ENCODE measurements at regions not wholly inside any gene's neighbourhood (a gene's known extent, or its start where the extent isn't known, plus 50 kb on each side); places are given as distances from the start of the nearest gene placed in this dataset.

DNA sequence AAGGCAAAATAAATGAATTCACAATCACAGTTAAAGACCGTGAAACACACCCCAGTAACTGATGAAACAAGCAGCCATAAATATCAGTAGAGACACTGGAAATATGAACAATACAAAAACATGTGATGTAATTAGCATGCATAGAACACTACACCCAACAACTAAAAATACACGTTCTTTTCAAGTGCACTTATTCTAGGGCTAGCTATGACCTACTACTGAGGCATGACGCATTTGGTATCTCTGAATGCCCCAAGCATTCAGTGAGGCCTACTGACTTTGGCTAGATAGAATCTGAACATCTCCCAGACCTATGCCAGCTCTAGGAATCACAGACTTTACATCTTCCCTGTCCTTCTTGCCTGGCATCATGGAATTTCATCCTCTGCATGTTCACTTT, 450.0 kb upstream of the ID2 start:
- Mint-ChIP-seq H3K9me3 (no peaks in the 10 kb centered on the region), H3K4me3 (no peak overlapping the region), H3K36me3 (ENCODE audit: low read depth) (no peaks in the 10 kb centered on the region), H3K27me3 (peaks cover 3% of the 10 kb centered on the region), H3K4me1 (ENCODE audit: low read depth) (peaks cover 46% of the 10 kb centered on the region), H3K27ac (no peak overlapping the region)
- intact Hi-C loops (cut with micrococcal nuclease) = no loop called here

DNA sequence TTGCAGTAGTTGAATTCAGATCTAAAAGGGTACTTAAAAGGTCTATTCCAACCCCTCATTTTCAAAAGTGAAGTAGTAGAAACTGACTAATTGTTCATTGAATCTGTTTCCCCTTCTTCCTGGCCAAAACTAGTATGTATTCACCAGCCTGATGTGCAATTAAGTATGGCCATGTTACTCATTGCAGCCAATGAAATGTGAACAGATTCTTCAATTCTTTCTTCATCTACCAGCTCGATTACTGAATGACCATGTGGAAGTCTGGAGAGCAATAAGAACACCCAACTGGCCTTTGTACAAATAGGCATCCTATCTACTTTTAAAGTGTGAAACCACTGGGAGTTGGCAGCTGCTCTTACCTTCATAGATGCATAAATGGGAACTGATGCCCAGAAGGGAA, 449.0 kb upstream of the ID2 start:
- H3K4me1 Mint-ChIP-seq (ENCODE audit: low read depth) = peaks cover 53% of the 10 kb centered on the region
- intact Hi-C loops (cut with micrococcal nuclease) = no loop called here
- H3K36me3 Mint-ChIP-seq (ENCODE audit: low read depth) = no peaks in the 10 kb centered on the region
- no peak overlapping the region for H3K4me3 Mint-ChIP-seq
- peaks cover 3% of the 10 kb centered on the region for H3K27me3 Mint-ChIP-seq
- H3K27ac Mint-ChIP-seq = no peak overlapping the region
- no peaks in the 10 kb centered on the region for H3K9me3 Mint-ChIP-seq

DNA sequence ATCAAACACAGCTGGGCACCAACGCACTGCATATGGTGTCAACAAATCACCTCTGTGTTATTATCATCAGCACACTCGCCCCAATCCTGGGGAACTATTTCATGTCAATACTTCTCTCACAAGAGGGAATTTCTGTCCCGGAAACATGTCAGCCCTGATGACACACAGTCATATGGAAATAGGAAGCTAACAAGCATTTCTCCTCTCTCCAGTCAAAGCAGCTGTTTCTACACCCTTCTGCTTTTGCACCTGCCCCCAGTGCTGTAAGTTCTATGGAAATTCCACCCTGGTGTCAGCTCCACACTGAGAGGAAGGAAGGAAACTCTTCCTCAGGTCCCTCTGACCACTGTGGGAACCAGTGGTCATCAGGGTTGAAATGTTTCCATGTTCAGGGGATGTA, 447.6 kb upstream of the ID2 start:
- intact Hi-C loops (cut with micrococcal nuclease) = no loop called here
- peak overlapping the region; percentile 84 for H3K27ac Mint-ChIP-seq
- H3K4me1 Mint-ChIP-seq (ENCODE audit: low read depth) = peaks cover 60% of the 10 kb centered on the region

DNA sequence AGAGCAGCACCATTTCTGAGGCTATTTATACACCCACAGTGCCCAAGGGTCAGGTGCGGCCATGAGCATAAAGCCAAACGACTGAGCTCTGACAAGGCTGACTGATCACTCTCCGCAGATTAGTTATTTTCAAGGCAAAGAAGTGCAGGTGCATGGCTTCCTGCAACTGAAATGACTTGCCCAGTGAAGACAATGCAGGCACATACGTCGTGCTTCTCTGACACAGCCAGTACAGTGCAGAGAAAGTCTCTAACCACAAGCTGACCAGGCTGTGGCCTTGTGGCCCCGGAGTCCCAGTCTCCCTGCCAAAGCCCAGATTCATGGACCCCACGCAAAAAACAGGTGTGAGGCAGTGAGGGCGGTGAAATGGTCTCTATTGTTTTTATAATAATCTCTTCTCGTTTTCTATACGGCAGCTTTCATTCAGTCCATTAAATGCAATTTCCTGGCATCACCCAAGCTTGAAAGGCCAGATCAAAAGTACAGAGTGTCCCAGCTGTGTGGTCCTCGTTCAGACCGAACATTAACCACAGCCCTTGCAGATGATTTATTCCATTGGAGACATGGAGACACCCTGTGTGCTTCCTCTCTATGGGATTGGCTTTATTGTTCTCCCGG, 447.0 kb upstream of the ID2 start:
- no peaks in the 10 kb centered on the region for H3K36me3 Mint-ChIP-seq (ENCODE audit: low read depth)
- peaks cover 3% of the 10 kb centered on the region for H3K27me3 Mint-ChIP-seq
- peak overlapping the region; percentile 84 for H3K27ac Mint-ChIP-seq
- intact Hi-C loops (cut with micrococcal nuclease) = no loop called here
- no peaks in the 10 kb centered on the region for H3K9me3 Mint-ChIP-seq
- H3K4me3 Mint-ChIP-seq = no peak overlapping the region
- H3K4me1 Mint-ChIP-seq (ENCODE audit: low read depth) = peaks cover 58% of the 10 kb centered on the region

More for the DNA sequence above, 447.6 kb upstream of the ID2 start:
- no peaks in the 10 kb centered on the region for H3K9me3 Mint-ChIP-seq
- H3K27me3 Mint-ChIP-seq = peaks cover 3% of the 10 kb centered on the region
- no peak overlapping the region for H3K4me3 Mint-ChIP-seq
- no peaks in the 10 kb centered on the region for H3K36me3 Mint-ChIP-seq (ENCODE audit: low read depth)

DNA sequence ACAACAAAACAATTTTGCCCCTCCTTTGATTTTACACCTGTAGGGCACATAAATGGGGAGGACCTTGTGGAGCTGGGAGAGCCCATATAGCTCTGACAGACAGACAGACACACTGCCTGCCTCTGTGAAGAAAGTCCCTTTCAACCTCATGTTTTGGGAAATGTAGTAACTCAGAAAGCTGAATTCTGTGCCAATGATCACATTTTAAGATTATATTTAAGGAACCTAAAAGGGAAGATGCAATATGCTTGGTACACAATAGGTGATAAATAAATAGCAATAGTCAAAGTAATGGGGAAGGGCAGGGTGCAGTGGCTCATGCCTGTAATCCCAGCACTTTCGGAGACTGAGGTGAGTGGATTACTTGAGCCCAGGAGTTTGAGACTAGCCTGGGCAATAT, 446.4 kb upstream of the ID2 start:
- Mint-ChIP-seq H3K36me3 (ENCODE audit: low read depth) (no peaks in the 10 kb centered on the region), H3K9me3 (no peaks in the 10 kb centered on the region), H3K27me3 (peaks cover 3% of the 10 kb centered on the region), H3K4me1 (ENCODE audit: low read depth) (peaks cover 61% of the 10 kb centered on the region), H3K4me3 (no peak overlapping the region), H3K27ac (peak overlapping the region; percentile 84)
- intact Hi-C loops (cut with micrococcal nuclease) = no loop called here

DNA sequence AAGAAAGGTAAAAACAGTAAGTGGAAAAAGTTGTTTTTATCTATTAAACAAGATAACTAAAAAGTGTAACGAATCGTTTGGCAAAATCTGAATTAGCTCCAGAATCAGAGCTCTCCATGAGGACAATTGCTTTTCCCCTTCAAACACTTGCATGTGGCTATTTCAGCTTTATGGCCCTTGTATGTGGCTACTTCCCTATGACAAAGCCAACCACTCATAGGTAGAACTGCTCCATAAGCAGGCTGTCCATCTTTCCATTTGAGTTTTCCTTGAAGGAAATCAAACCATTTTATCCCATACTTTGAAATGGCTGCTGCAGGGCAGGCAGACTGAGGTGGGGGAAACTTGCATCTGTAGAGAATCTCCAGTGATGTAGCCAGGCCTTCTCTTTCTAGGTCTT, 445.5 kb upstream of the ID2 start:
- Mint-ChIP-seq H3K27me3 (peaks cover 3% of the 10 kb centered on the region), H3K4me1 (ENCODE audit: low read depth) (peaks cover 70% of the 10 kb centered on the region), H3K36me3 (ENCODE audit: low read depth) (no peaks in the 10 kb centered on the region), H3K4me3 (no peak overlapping the region), H3K27ac (peak overlapping the region; percentile 84), H3K9me3 (no peaks in the 10 kb centered on the region)
- intact Hi-C loops (cut with micrococcal nuclease) = no loop called here

DNA sequence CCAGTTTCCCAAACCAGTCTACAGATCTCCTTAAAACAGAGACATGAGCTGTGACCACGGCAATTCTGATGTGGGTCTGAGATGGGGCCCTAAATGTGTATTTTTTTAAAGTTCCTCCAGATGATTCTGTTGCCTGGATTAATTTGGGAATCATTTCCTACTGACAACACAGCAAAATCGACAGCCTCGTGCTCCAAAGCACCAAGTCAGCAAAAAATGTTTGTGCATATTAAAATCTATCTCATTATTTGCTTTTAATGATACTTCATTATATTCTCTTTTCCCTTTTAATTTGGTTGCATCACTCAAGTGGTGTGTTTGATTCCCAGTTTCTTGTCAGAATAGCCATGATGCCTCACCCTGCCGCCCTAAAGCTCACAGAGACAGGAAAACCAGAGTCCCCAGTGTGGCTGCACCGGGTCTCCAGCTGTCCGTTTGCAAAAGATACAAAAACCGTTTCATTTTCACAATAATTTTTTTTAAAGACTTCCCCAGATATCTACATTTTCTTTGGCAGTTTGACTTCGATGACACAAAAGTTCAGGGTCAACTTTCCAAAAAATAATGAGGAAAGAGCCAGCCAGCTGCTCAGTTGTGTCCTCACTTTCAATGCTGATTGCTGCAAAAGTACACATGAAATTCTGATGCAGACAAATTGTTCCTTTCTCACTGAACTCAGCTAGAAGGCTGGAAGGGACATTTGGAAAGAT, 443.2 kb upstream of the ID2 start:
- Mint-ChIP-seq H3K4me1 (ENCODE audit: low read depth) (peaks cover 80% of the 10 kb centered on the region), H3K9me3 (no peaks in the 10 kb centered on the region), H3K27ac (peak overlapping the region; percentile 62), H3K27me3 (peaks cover 3% of the 10 kb centered on the region), H3K36me3 (ENCODE audit: low read depth) (no peaks in the 10 kb centered on the region), H3K4me3 (no peak overlapping the region)
- intact Hi-C loops (cut with micrococcal nuclease) = no loop called here

DNA sequence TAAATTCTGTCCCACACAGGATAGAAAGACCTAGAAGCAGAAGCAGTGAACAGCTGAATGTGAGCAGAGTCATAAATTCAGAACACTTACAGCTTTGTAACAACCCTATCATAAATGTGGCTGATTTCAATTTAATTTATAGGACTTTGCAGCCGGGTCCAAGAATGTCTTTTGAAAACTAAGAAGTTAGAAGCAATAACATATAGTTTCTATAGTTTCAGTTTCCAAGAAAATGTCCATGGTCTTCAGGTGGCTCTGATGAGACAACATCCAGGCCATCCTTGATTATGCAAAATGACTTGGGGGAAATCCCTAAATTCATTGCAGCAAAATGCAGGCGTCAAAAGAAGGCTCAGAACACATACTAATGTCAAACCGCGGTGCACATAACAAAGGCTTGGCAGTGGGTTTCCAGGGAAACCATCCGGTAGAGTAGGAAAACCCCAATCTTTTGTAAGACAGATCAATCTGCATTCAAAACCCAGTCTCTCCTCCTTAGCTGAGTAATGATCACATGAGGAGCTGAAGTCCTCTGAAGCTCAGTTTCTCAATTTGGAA, 442.2 kb upstream of the ID2 start:
- no peaks in the 10 kb centered on the region for H3K9me3 Mint-ChIP-seq
- peaks cover 80% of the 10 kb centered on the region for H3K4me1 Mint-ChIP-seq (ENCODE audit: low read depth)
- no peaks in the 10 kb centered on the region for H3K36me3 Mint-ChIP-seq (ENCODE audit: low read depth)
- peaks cover 3% of the 10 kb centered on the region for H3K27me3 Mint-ChIP-seq
- H3K4me3 Mint-ChIP-seq = no peak overlapping the region
- H3K27ac Mint-ChIP-seq = no peak overlapping the region
- intact Hi-C loops (cut with micrococcal nuclease) = no loop called here

DNA sequence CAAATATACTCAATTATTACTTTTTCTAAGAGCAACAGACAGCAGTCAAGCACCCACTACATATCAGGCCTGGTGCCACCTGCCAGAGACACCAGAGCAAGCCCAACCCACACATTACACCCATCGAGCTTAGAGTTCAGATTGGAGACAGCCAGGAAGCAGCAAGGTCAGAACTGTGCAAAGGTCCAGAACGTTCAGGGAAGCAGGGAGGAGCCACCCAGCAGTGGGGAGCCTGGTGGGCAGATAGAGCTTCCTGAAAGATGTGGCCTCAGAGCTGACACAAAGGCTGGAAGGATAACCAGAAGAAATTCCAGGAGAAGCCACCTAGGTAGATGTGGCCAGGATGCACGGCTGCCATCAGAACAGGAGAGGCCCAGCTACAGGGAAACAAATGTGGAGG, 440.5 kb upstream of the ID2 start:
- H3K27me3 Mint-ChIP-seq = no peaks in the 10 kb centered on the region
- no peak overlapping the region for H3K4me3 Mint-ChIP-seq
- peak overlapping the region; percentile 20 for H3K27ac Mint-ChIP-seq
- H3K4me1 Mint-ChIP-seq (ENCODE audit: low read depth) = peaks cover 70% of the 10 kb centered on the region
- peaks cover 13% of the 10 kb centered on the region for H3K36me3 Mint-ChIP-seq (ENCODE audit: low read depth)
- intact Hi-C loops (cut with micrococcal nuclease) = no loop called here
- peaks cover 9% of the 10 kb centered on the region for H3K9me3 Mint-ChIP-seq

DNA sequence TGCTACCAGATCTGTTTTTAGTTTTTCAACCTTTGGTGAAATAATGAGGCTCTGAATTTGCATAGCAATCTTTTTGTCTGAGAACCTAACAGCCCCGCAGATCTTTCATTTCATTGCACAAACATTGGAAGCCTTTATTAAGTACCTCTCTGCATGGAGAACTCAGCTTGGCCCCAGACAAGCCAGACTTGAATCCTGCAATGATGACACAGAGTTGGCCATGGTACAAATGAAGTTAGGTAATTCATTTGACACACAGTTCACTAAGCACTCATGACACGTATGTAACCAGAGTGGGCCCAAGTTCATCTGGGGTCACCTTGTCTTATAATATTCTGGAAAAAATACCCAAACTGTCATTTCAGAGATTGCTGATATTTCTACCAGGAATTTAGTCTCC, 439.1 kb upstream of the ID2 start:
- Mint-ChIP-seq H3K4me3 (no peak overlapping the region), H3K27me3 (no peaks in the 10 kb centered on the region), H3K9me3 (peaks cover 21% of the 10 kb centered on the region), H3K4me1 (ENCODE audit: low read depth) (peaks cover 67% of the 10 kb centered on the region), H3K36me3 (ENCODE audit: low read depth) (peaks cover 17% of the 10 kb centered on the region), H3K27ac (no peak overlapping the region)
- intact Hi-C loops (cut with micrococcal nuclease) = no loop called here

DNA sequence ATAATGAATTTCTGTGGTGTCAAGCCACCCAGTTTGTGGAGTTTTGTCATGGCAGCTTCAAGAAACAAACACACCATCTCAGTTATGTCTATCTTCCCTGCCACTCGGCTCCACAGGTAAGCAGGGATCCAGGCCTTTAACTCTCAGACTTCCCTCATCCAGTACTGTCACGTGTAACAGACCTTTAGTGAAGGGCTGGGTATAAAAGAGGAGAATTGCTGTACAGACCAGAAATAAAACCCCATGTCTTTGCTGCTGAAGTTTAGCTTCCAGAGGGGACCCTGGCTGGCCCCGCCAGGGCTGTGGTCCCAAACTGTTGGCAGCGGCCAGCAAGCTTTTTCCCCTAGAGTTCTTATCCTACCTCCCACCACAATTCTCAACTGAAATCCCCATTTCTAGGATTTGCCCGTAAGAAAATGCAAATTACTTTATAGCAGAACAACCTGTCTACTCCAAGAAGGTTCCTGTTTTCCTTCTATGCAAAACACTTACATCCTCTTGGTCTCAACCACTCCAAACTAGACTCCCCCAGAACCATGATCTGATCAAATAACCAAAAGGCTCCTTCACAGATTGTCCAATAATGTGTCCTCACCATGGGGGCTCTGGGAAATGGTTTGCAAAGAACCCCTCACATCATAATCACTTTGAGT, 438.0 kb upstream of the ID2 start:
- peaks cover 72% of the 10 kb centered on the region for H3K4me1 Mint-ChIP-seq (ENCODE audit: low read depth)
- H3K9me3 Mint-ChIP-seq = peaks cover 21% of the 10 kb centered on the region
- no peak overlapping the region for H3K4me3 Mint-ChIP-seq
- intact Hi-C loops (cut with micrococcal nuclease) = no loop called here
- H3K36me3 Mint-ChIP-seq (ENCODE audit: low read depth) = peaks cover 17% of the 10 kb centered on the region
- H3K27ac Mint-ChIP-seq = peak overlapping the region; percentile 70
- no peaks in the 10 kb centered on the region for H3K27me3 Mint-ChIP-seq

DNA sequence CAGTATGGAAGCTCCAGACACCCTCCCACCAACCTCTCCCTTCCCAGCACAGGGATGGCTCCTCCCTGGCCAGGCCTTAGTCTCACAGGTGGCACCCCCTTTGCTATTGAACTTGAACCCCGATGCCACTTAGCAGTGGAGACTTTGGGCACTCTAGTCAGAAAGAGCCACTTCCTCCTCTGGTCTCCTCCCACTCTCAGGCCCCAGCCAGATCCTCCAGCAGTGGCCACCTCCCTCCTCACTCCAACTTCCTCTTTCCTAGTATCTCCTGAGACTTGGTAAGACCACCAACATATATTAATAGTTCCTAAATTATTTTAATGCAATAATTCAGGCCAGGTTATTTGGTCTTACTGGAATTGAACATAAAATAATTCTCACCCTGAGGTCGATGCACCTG, 437.2 kb upstream of the ID2 start:
- Mint-ChIP-seq H3K4me1 (ENCODE audit: low read depth) (peaks cover 68% of the 10 kb centered on the region), H3K27ac (peak overlapping the region; percentile 70), H3K27me3 (no peaks in the 10 kb centered on the region), H3K9me3 (peaks cover 21% of the 10 kb centered on the region), H3K36me3 (ENCODE audit: low read depth) (peaks cover 17% of the 10 kb centered on the region), H3K4me3 (no peak overlapping the region)
- intact Hi-C loops (cut with micrococcal nuclease) = no loop called here

DNA sequence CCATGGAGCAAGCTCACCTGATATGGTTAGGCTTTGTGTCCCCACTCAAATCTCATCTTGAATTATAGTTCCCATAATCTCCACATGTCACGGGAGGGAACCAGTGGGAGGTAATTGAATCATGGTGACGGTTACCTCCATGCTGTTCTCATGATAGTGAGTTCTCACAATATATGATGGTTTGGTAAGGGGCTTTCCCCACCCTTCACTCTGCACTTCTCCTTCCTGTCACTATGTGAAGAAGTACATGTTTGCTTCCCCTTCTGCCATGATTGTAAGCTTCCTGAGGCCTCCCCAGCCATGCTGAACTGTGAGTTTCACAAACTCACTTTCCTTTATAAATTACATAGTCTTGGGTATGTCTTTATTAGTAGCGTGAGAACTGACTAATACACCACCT, 435.7 kb upstream of the ID2 start:
- H3K27ac Mint-ChIP-seq = peak overlapping the region; percentile 70
- H3K36me3 Mint-ChIP-seq (ENCODE audit: low read depth) = peaks cover 26% of the 10 kb centered on the region
- no peak overlapping the region for H3K4me3 Mint-ChIP-seq
- intact Hi-C loops (cut with micrococcal nuclease) = no loop called here
- peaks cover 32% of the 10 kb centered on the region for H3K9me3 Mint-ChIP-seq
- peaks cover 63% of the 10 kb centered on the region for H3K4me1 Mint-ChIP-seq (ENCODE audit: low read depth)
- H3K27me3 Mint-ChIP-seq = no peaks in the 10 kb centered on the region

DNA sequence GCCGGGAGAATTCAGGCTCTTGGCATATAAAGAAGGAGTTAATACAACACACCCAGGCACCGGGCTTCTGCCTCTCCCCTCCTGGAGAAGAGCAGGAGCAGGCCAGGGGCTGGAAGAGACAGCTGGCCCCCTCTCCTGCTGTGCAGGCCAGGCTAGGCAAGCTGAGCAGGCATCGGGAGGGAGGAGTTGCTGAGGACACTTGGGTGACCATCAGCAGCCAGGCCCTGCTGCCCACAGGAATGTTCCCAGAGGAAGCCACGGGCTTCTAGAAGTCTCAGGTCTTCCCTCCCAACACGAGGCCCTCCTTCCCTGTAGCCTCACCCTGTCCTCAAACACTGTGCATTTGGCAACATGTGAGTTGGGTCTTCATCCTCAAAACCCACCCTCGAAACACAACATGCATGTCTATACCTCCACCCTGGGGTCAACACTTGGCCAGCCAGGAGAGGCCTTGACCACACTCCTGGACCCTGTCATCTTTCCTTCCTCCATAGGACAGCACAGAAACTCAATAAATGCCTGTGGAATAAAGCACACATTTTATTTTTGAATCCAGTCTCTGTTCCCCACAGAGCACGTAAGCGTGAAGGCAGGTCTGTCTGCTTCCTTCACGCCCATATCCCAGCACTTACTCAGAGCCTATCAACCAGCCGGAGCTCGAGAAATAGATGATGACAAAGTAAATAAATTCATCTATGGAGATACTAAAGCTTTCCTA, 433.8 kb upstream of the ID2 start:
- peak overlapping the region; percentile 60 for H3K27ac Mint-ChIP-seq
- H3K4me3 Mint-ChIP-seq = no peak overlapping the region
- H3K36me3 Mint-ChIP-seq (ENCODE audit: low read depth) = peaks cover 26% of the 10 kb centered on the region
- H3K27me3 Mint-ChIP-seq = no peaks in the 10 kb centered on the region
- peaks cover 32% of the 10 kb centered on the region for H3K9me3 Mint-ChIP-seq
- H3K4me1 Mint-ChIP-seq (ENCODE audit: low read depth) = peaks cover 71% of the 10 kb centered on the region
- intact Hi-C loops (cut with micrococcal nuclease) = no loop called here

Data from dendritic cell treated with granulocyte-macrophage colony-stimulating factor and Interleukin-4, amounts not matched to agents 40 ng/mL and 50 ng/mL, for 4 days (primary cell).